ENCODE measurements at regions not wholly inside any gene's neighbourhood (a gene's known extent, or its start where the extent isn't known, plus 50 kb on each side); places are given as distances from the start of the nearest gene placed in this dataset.

DNA sequence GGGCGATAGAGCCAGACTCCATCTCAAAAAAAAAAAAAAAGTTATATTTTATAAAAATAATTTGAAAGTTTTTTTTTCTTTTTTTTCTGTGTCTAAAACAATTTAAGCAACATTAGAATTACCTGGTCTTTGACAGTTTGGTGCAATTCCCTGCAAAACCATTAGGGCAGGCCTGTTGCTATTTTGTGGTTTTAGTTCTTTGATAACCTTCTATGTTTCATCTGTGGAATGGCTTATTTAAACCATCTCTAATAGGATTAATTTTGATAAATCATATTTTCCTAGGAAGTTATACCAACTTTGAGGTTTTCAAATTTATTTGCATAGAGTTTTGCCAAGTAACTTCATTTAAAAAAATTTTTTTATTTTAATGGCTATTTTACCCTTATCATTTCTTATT, 141.2 kb upstream of the TWIST2 start:
- TF ChIP-seq, protein P1, sequence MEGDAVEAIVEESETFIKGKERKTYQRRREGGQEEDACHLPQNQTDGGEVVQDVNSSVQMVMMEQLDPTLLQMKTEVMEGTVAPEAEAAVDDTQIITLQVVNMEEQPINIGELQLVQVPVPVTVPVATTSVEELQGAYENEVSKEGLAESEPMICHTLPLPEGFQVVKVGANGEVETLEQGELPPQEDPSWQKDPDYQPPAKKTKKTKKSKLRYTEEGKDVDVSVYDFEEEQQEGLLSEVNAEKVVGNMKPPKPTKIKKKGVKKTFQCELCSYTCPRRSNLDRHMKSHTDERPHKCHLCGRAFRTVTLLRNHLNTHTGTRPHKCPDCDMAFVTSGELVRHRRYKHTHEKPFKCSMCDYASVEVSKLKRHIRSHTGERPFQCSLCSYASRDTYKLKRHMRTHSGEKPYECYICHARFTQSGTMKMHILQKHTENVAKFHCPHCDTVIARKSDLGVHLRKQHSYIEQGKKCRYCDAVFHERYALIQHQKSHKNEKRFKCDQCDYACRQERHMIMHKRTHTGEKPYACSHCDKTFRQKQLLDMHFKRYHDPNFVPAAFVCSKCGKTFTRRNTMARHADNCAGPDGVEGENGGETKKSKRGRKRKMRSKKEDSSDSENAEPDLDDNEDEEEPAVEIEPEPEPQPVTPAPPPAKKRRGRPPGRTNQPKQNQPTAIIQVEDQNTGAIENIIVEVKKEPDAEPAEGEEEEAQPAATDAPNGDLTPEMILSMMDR (IDR thresholded peaks at IDR 0.05; ENCODE audit: low read length), result no peak
- no peak for TF ChIP-seq EZH2 (optimal IDR thresholded peaks at IDR 0.05; ENCODE audit: low read depth, low read length)
